ENCODE measurements at regions not wholly inside any gene's neighbourhood (a gene's known extent, or its start where the extent isn't known, plus 50 kb on each side); places are given as distances from the start of the nearest gene placed in this dataset.

GRCh38 chr6:128632131-128632530 lies 111.7 kb upstream of the PTPRK start:
- Histone ChIP-seq H3K79me2 (ENCODE audit: insufficient read depth, low read length) (no peaks in the 10 kb centered on the region), H3K27ac (ENCODE audit: low read depth in 1 of 2, low read length in 2 of 2) (no peak overlapping the region), H3K9me3 (replicated peaks in 1 of 2; ENCODE audit: control insufficient read depth in 1 of 2, insufficient read depth in 1 of 2, low read length in 2 of 2) (no peaks in the 10 kb centered on the region), H3K4me2 (replicated peaks; ENCODE audit: extremely low read depth, low read length, poor library complexity, severe bottlenecking) (no peak overlapping the region), H3K4me3 (replicated peaks in 1 of 3; ENCODE audit: low read depth in 2 of 3, low read length in 3 of 3) (no peak overlapping the region), H3K4me1 (ENCODE audit: control insufficient read depth in 1 of 2, insufficient read depth in 2 of 2, low read length in 2 of 2) (no peaks in the 10 kb centered on the region), H3K36me3 (replicated peaks in 1 of 2; ENCODE audit: control insufficient read depth in 1 of 2, insufficient read depth in 2 of 2, low read length in 2 of 2) (no peaks in the 10 kb centered on the region), H3K27me3 (ENCODE audit: control insufficient read depth in 2 of 2, insufficient read depth in 2 of 2, low read length in 2 of 2) (no peaks in the 10 kb centered on the region), H3K9ac (ENCODE audit: insufficient read depth, low read length, poor library complexity, severe bottlenecking) (no peak overlapping the region), H2AFZ (ENCODE audit: insufficient read depth, low read depth, low read length, poor library complexity, severe bottlenecking) (no peak overlapping the region), H4K20me1 (ENCODE audit: insufficient read depth, low read length) (no peaks in the 10 kb centered on the region)
- no peaks in the 10 kb centered on the region for H3K36me3 Mint-ChIP-seq
- H3K27me3 Mint-ChIP-seq (ENCODE audit: low read depth in 3 of 3) = no peaks in the 10 kb centered on the region
- no peak overlapping the region for H3K4me3 Mint-ChIP-seq
- DNase-seq = no peak
- TF ChIP-seq CTCF (IDR thresholded peaks at IDR 0.05) = no peak
- no CpG with 5 or more reads among the region's 2 CpGs for WGBS (ENCODE audit: insufficient coverage)
- H3K4me1 Mint-ChIP-seq = no peaks in the 10 kb centered on the region
- intact Hi-C loops (cut with micrococcal nuclease) = no loop called here
- H3K27ac Mint-ChIP-seq = no peak overlapping the region
- H3K9me3 Mint-ChIP-seq = peaks cover 0 to 4% (median 0%) of the 10 kb centered on the region in 7 donors

- intact Hi-C loops (cut with micrococcal nuclease) = no loop called here
- no peaks in the 10 kb centered on the region for H4K20me1 ChIP-seq (ENCODE audit: insufficient read depth, low read length)
- H3K9ac ChIP-seq (ENCODE audit: insufficient read depth, low read length, poor library complexity, severe bottlenecking) = no peak overlapping the region
- no peaks in the 10 kb centered on the region for H3K36me3 Mint-ChIP-seq
- no peaks in the 10 kb centered on the region for H3K9me3 ChIP-seq (replicated peaks in 1 of 2; ENCODE audit: control insufficient read depth in 1 of 2, insufficient read depth in 1 of 2, low read length in 2 of 2)
- 82% methylated on average over 2 of the region's 5 CpGs for WGBS (ENCODE audit: insufficient coverage)
- TF ChIP-seq CTCF (IDR thresholded peaks at IDR 0.05) = no peak
- no peak overlapping the region for H3K4me2 ChIP-seq (replicated peaks; ENCODE audit: extremely low read depth, low read length, poor library complexity, severe bottlenecking)
- no peak overlapping the region for H3K27ac Mint-ChIP-seq
- peaks cover 0 to 5% (median 0%) of the 10 kb centered on the region in 7 donors for H3K9me3 Mint-ChIP-seq
- H2AFZ ChIP-seq (ENCODE audit: insufficient read depth, low read depth, low read length, poor library complexity, severe bottlenecking) = no peak overlapping the region
- no peaks in the 10 kb centered on the region for H3K27me3 Mint-ChIP-seq (ENCODE audit: low read depth in 3 of 3)
- H3K27ac ChIP-seq (ENCODE audit: low read depth in 1 of 2, low read length in 2 of 2) = no peak overlapping the region
- no peaks in the 10 kb centered on the region for H3K4me1 Mint-ChIP-seq
- no peaks in the 10 kb centered on the region for H3K4me1 ChIP-seq (ENCODE audit: control insufficient read depth in 1 of 2, insufficient read depth in 2 of 2, low read length in 2 of 2)
- H3K79me2 ChIP-seq (ENCODE audit: insufficient read depth, low read length) = no peaks in the 10 kb centered on the region
- no peaks in the 10 kb centered on the region for H3K27me3 ChIP-seq (ENCODE audit: control insufficient read depth in 2 of 2, insufficient read depth in 2 of 2, low read length in 2 of 2)
- no peaks in the 10 kb centered on the region for H3K36me3 ChIP-seq (replicated peaks in 1 of 2; ENCODE audit: control insufficient read depth in 1 of 2, insufficient read depth in 2 of 2, low read length in 2 of 2)
- H3K4me3 Mint-ChIP-seq = no peak overlapping the region
- no peak overlapping the region for H3K4me3 ChIP-seq (replicated peaks in 1 of 3; ENCODE audit: low read depth in 2 of 3, low read length in 3 of 3)
- no peak for DNase-seq
Measured at GRCh38 chr6:128631031-128631430, 110.6 kb upstream of the PTPRK start.
